Hematopoietic multipotent progenitor cell (in vitro differentiated cells): ENCODE measurements at regions not wholly inside any gene's neighbourhood (a gene's known extent, or its start where the extent isn't known, plus 50 kb on each side); places are given as distances from the start of the nearest gene placed in this dataset.

Experiments used
- DNase-seq, 3 donors: peaks; one replicate each; pipeline ENCODE4 v3.0.0-alpha.2; 2011 to 2015; ENCODE audit warnings: low read depth in 2 of 3, low spot score in 2 of 3

DNA sequence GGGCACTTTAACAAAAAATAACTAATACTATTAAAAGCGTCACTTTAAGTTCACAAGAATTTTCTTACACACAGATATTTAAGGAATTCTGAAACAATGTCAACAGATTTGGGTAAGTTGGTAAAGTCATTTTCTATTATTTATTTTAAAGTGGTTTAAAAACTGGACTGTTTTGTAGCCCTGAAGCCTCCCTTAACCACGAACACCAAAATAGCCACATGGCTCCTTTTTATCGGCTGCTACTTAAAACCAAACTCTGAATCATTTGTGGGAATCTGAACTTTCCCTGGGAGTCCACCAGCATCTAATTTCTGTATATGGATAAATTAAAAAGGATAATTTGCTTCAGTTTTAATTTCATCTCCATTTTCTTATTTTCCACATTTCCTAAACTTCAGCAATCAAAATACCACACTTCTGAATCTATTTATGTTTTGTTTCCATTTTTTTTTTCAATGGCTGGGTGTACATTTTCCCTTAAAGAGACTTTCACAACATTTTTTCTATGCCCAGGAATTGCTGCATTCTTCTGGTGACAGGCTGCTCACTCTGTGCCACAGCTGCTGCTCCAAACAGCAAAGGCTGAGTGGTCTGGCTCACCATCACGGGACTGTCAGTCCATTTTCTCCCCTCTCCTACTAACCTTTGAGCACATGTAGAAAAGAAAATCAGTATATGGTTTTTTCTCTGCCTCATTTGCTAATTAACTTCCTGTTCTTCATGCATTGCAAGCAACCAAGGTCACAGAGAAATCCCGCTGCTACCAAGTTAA, 255.5 kb upstream of the KCNJ16 start:
- no peak for DNase-seq

DNA sequence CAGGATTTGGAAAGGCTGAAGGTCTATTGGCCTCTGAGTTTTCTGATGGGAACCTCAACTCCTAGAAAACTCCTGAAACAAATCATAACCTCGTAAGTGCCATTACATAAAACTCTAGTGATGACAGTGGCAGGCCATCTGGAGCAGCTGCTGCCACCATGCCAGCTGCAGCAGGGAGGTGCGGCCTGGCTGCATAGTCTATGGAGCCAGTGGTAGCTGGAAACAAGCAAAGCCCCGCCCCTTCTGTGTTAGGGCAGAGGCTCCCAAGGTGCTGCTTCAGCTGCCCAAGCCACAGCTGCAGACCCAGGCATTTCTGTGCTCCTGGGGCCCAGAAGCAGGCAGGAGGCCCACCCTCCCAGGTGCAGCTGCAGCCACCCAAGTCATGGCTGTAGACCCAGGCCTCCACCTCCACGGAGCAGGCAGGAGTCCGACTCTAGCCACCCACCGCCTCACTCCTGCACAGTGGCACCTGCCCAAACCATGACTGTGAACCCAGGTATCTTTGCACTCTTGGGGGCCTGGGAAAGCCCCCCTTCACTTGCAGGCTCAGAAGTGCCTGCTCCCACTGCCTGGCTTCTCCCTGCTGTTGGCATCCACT, 254.1 kb upstream of the KCNJ16 start:
- DNase-seq: no peak

DNA sequence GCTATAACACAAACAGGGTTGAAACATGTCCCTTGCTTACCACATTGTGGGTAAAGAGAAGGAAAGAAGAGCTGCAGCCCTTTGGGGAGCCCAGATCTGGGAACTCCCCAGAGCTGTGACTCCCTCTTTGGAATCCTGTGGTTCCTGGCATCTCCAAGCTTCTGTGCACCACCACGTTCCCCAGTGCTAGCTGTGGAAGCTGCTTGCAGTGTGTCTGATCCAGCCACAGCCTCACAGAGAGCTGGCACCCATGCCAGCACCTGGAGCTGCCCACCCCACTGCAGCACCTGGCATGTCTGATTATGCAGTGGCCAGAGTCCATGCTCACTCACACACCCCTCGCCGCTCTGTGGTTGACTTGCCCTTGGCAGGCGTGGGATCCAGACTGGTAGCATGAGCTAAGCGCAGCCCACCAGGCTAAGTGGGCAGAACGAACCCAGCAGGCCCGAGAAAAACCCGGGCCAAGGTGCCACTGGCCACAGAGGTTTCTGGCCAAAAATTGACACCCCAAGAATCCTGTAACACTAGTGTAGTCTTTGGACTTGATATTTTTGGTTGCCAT, 252.6 kb upstream of the KCNJ16 start:
- DNase-seq: no peak

DNA sequence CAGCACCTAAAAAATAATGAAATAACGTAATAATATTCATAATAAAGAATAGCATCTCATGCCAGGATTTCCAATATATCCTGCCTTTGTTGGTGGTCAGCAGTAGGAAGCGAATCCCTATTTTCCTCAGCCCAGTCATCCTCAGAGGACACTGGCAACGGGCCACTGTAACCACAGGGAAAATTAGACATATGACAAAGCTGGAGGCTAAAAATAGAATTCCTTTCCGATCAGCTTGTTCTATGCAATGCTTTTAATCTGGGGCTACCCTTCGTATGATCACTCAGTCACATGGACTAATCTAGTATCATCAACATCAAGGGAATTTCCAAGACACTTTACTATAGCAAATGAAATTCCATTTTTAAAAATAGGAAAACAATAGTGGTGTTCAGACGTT, 246.9 kb upstream of the KCNJ16 start:
- no peak for DNase-seq

DNA sequence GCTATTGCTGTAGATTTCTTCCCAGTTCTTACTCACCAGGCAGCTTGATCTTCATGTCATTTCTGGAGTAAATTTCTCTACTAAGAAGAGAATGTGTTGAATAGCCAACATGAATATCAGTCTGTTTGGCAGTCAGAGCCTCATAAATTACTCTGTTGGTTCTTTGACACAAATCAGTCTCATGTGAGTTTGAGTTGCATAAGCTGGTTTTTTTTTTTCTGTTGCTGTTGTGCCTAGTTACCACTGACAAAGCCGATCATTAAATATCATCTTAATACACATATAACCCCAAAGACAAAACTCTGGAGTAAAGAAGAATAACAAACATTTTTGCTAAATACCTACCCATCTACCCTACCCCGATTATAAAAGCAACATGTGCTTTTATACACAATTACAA, 240.5 kb upstream of the KCNJ16 start:
- DNase-seq: no peak

DNA sequence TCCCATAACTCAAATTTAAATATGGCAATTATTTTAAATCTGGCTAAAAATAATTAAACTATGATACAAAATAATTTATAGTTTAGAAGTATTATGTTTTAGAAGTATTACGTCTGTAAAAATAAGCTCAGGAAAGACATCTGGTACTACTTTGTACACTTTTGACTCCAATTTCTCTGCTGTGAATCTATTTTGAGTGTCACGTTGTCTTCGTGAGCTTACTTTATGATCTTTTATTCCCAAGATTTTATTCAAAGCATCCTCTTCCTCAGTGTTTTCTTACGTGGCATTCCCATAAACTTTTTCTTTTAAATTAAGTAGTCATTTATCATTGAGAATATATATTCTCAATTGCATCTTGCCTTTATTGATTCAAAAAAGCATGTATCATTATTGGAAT, 223.3 kb upstream of the KCNJ16 start:
- no peak for DNase-seq

DNA sequence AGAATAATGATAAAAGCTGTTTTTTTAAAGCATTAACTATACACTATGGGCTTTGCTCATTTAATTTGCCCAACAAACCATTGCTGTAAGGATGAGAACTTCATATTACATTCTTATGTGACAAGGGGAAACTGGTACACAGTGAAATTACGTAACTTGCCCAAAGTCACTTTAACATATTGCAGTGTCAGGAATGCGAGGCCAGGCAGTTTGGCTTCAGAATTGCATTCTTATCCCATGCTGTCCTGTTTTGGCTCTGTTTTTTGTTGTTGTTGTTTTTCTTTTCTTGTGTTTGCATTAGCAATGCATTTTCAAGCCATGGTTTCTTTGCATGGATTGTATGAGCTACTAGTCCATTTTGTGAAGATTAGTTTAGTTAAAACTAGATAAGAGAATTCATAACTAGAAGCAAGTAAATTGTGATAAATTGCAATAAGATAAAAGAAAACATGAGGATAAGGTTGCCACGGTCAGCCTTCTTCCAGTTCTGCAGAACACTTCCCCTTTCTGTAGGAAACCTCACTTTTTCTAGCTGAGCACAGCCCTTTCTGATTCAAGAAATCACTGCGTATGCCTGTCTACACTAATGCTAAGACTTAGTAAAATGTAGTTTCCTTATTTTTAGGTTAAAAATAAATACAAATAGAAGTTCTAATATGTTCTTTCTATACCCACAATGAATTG, 221.3 kb upstream of the KCNJ16 start:
- DNase-seq: peak in 1 of 3 donors; percentile 47

DNA sequence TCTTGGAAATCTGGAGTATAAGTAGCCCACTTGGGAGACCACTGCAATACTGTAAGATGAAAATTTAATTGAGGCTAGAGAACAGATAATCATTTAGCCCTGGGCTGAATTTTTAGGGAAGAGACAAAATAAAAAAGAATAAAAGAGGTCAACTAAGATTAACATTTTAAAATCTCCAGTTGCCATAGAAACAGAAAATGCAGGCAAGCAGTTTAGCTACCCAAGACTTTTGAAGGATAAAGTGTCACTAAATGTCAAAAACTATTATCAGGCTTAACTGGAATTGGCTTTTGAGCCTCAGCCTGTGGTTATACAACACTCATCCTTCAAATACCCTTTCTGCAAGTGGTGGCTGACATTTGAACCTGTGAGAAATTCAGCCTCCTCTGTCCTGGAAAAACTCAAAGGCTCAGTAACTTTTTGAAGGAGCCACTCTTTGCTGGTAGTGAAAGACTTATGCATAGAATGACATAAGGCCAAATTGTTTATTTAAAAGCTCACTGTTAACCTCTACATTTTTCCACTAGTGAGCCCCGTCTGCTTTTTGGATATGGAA, 220.7 kb upstream of the KCNJ16 start:
- no peak for DNase-seq

DNA sequence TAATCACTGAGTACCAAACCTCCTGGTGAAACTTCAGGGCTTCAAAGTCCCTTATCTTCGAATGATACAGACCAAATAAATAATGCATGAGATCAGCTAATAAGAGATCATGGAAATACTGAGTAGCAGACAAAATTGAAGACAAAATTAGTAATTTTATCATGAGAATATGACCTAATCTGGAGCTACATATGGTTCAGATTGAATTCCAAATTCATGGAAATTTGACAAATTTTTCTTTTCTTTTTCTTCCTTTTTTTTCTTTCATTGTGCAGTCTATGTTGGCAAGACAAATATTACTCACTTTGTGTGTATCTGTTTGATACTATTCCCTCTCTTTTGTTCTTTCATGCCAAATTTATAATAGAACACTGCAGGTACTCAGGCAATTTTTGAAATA, 218.1 kb upstream of the KCNJ16 start:
- no peak for DNase-seq

DNA sequence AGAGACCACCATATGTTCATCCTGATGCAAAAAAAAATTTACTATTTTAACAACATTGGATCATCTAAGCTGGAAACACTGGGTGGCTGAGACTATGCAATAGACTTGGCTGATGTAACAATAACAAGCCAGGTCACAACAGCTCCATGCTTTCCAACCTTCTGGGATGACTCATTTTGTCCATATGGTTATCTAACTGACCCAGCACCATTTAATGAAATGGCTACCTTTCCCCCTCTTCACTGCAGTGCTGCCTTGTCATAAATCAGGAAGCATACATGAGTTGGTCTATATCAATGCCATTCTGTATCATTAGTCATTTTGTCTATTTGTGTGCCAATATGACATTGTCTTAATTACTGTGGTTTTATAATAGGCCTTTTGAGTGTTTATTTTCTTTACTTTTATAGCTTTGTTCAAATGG, 217.6 kb upstream of the KCNJ16 start:
- no peak for DNase-seq

DNA sequence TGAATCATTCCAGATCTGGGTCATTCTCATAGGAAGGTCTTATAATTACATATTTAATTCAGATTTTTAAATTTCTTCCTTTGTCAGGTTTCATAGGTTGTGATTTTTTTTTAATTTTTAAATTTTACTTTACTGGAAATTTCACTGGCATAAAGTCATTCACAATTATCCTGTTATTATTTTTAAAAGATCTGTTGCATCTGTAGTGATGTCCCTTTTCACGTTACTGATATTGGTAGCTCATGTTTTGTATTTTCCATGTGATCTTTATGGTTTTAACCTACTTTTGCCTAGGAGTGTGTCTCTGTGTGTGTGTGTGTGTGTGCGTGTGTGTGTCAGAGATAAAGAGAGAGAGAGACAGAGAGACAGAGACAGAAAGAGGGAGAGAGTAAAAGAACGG, 216.6 kb upstream of the KCNJ16 start:
- DNase-seq: peak in 1 of 3 donors; percentile 45

DNA sequence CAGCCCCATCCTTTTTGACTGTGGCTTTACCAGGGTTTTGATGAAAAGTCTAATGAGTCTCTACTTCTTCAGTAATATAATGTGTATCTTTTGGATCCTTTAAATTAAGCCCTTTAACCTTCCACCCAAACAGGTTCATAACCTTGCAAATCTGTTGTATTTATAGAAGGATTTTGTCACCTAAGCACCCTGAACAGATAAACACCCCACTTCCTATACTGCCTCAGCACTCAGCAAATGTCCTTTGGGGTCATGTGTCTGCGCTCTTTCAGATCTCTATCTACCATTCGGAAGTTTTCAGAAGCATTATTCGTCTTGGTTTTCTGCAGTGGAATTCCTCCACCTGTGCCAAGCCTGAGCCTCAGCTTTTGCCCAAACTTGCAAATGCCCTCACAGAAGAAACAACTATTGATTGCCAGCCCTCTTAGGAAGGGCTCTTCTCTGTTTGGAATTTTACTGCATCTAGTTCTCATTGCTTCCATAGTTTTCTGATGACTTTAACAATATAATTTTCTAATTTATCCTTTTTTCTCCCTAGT, 214.8 kb upstream of the KCNJ16 start:
- DNase-seq: no peak

DNA sequence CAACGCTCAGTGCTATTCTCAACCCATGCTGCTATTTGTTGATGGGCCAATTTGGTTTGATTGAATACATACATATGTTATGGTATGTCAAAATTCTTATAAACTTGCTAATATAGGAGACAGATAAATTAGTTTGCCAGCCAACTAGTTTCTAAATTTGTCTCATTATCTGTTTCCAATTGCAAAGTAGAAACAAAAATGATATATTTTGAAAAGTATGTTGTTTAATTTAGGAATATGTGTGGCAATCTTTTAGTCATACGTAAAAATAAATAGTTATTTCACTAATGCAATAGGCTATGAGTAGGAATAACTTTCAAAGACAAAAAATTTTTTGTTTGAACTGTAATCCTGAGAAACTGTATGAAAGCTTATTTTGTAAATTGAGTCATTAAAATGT, 210.6 kb upstream of the KCNJ16 start:
- no peak for DNase-seq

DNA sequence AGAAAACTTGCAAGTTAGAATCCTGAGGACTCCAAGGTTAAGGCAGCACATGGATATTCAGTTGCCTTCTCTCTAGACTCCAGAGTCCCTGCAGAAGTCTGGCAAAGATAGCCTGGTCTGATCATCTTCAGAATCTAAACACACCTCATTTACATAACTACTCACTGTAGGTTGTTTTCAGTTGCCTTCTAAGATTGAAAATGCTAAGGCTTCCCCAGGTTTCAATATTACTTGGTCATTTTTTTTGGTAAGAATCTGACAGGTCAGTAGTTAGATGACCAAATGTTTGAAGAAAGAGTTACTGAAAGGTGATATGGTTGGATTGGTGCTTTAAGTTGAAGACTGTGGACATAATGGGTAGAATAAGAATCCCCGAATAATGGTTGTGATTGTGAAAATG, 205.4 kb upstream of the KCNJ16 start:
- no peak for DNase-seq

DNA sequence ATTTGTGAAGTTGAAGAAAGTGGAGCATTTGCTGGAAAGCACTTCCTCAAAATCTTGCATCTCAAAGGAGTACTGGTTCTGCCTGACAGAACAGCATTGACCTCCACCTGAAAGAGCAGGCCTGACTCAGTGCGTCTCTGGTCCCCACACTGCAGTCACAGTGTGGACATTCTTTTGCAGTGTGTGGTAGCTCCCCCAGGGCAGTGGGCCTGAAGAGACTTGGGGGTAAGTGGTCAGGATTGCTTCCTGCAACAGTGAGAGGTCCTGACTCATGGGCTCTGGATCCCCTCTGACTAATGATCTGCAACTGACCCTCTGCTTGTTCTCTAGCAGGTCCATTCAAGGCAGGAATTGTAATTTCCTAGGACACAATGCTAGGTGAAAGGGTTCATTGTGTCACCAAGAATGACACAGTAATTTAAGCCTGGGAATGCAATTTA, 204.9 kb upstream of the KCNJ16 start:
- DNase-seq: no peak

DNA sequence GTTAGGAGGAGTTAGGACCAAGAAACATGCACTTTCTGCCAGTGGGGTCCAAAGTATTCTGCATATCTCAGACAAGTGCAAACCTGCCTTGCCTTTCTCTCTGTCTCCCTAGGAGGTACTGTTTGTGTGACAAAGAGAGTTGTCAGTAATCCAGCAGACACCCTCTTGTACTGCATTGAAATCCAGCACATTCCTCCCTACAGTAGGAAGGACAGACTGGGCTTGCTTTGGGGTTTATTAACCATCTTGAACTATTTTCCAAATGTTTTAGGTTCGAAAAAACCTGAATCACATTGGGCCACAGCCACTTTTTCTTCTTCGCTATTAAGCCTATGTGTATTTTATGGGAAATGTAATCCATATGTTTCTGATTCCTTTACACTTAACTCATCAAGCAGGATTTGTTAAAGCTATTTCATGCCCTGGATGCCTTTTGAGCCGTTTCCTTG, 204.2 kb upstream of the KCNJ16 start:
- no peak for DNase-seq

DNA sequence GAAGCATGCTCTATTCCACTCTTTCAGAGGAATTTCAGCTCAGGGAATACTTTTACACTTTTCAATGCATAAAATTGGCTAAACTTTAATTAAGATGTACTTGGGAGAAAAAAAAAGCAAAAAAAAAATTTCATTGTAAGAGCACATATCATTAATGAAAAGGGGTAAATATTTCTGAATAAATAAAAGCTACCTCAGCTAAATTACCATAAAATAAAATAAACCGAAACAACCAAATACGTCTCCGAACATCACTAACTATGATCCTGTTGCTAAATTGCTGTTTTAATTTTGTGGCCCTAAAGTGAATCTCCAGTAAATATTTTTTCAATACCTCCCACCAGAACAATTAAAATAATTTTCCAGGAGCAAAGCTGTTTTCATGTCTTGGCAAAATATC, 203.7 kb upstream of the KCNJ16 start:
- no peak for DNase-seq

DNA sequence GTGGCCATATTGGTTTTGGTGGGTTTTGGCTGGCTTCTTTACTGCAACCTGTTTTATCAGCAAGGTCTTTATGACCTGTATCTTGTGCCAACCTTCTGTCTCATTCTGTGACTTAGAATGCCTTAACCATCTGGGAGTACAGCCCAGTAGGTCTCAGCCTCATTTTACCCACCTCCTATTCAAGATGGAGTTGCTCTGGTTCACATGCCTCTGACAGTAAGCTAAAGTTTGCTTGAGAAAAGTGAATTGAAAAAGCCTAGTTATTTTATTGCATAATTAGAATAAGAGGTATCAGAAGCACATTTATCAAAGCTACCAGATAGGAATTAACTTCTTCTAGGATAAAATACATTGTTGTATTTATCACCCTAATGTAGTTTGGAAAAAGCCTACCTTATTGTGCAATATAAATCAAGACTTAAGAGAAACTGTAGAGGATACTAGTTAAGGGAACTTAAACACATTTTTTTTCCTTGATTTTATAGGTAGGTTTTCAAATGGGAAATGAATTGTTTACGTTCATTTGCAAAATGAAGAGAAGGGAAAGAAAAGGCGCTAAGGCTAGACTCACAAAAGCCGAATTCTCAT, 202.3 kb upstream of the KCNJ16 start:
- no peak for DNase-seq

DNA sequence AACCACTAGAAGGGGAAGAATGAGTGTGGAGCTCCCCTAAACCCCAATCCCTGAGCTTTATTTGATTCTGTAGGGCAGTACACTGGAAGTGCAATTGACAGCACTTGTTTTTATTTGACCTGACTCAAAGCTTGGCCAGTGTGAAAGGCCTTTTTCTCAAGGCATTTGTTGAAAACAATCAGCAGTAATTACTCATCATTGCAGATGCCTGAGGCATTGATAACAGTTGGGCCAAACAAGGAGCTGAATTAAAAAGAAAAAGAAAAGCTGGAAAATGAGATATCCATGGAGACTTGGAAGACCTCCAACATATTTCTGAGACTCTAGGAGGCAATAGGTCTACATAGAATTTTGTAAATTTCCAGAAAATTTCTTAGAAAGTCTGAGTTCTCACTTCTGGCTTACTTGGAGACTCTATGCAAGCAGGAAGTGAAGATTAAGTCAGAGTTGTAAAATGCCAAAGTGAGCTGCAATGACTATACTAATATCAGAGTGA, 200.8 kb upstream of the KCNJ16 start:
- DNase-seq: no peak

DNA sequence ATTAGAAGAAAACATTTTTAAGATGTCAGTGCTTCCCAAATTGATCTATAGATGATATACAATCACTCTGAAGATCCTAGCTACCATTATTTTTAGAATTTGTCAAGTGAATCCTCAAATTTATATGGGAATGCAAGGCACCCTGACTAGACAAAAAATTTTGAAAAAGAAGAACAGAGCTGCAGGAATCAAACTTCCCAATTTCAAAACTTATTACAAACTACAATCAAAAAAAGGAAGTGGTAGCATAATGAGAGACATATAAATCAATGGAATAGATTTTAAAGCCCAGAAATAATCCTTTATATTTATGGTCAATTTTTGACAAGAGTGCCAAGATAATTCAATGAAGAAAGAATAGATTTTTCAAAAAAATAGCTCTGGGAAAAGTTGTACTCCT, 198.3 kb upstream of the KCNJ16 start:
- DNase-seq: peak in 1 of 3 donors; percentile 8
